ENCODE measurements at regions not wholly inside any gene's neighbourhood (a gene's known extent, or its start where the extent isn't known, plus 50 kb on each side); places are given as distances from the start of the nearest gene placed in this dataset.
A peak's percentile ranks its signal among the peaks of the same experiment; 100 is the strongest.

DNA sequence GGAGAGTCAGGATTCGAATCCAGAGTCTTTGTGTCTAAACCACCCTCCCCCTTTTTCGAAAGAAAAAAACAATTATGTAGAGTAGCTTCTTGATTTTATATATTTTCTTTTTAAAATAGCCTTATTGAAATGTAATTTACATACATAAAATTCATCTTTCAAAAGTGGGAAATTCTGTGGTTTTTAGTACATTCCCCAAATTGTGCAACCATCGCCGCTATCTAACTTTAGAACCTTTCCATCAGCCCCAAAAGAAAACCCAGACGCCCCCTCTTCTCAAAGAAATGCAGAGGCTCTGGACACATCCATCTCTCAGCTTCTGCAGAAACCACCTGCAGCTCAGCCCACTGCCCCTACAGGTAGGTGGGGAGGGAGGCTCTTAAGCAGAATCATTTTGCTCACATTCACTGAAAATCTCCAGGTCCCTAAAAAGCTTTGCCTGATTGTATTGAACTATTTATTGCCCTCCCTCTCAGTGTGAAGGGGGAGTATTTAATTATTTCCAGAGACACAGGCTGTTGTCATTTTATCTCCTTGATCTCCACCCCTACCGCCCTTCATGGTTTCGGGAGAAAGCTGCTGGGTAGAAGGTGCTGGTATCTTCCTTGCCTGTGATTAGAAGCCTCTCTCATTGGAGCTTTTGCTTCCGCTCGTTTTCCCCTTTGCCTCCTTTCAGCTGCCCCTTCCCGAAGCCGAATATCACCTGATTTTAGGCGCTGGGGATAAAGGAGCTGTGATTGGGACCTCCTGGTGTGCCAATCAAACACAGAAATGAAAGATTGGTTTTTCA is 68.7 kb upstream of the KCNG1 start:
- DNase-seq = no peak

DNA sequence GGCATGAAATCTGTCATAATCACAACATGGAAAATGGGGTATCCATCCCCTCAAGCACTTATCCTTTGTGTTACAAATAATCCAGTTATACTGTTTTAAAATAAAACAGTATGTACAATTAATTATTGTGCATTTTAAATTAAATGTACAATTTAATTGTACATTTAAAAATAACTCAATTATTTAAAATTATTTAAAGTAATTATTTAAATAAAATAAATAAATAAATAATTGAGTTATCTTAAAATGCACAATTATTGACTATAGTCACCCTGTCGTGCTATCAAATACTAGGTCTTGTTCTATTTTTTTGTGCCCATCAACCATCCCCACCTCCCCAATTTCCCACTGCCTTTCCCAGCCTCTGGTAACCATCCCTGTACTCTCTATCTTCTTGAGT is 66.9 kb upstream of the KCNG1 start:
- DNase-seq = no peak

DNA sequence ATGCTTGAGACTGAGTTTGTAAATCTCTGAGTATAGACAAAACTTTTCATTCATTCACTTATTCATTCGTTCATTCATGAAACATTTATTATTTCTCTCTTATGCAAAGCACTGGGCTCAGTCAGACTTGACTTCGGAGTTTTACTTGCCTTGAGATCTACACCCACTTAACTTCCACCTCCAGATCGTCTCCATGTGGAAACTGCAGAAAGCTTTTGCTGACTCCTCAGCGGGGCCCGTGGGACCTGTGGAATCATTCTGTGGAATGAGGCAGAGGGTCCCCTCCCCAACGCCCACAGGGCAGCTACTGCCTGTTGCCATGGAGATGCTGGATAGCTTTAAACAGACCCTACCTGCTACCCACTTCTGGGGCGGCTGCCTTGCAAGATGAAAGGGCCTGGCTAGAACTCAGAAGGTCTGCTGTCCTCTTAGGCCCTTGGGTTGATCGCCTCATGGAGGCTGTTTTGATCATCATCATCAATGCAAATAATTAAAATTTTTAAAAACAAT is 66.4 kb upstream of the KCNG1 start:
- DNase-seq = no peak

DNA sequence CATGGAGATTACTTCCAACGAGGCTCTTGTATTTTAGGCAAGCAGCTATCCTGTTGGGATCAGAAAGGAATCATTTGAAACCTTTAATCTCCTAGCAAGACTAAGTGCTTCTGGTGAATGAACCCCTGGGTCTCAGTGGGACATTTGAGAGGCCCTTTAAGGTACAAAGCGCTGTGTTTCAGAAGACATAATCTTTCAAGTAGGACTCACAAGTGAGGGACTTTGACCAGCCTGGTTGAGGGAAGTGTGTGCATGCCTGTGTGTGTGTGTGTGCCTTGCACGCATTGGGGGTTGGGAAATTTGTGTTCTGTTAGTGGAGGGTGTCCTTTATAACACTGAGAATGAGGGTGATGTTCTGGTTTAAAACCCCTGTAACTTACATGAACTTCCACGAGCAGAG is 64.4 kb upstream of the KCNG1 start:
- DNase-seq = no peak

DNA sequence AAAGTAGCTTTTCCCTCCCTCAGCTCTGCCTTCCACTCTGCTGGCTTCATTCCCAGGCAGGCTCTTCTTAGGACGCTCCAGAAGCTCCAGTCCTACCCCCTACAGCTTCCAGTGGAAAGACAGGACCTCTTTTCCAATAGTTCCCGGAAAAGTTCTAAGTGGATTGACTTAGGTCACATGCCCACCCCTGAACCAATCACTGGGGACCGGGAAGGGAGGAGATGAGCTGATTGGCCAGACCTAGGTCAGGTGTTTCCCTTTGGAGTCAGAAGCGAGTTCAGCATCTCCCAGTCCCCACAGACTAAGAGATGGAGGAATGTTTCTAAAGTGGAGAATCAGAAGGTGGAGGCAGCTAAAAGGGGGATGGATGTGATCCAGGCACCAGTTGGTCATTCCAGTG is 62.9 kb upstream of the KCNG1 start:
- no peak for DNase-seq

DNA sequence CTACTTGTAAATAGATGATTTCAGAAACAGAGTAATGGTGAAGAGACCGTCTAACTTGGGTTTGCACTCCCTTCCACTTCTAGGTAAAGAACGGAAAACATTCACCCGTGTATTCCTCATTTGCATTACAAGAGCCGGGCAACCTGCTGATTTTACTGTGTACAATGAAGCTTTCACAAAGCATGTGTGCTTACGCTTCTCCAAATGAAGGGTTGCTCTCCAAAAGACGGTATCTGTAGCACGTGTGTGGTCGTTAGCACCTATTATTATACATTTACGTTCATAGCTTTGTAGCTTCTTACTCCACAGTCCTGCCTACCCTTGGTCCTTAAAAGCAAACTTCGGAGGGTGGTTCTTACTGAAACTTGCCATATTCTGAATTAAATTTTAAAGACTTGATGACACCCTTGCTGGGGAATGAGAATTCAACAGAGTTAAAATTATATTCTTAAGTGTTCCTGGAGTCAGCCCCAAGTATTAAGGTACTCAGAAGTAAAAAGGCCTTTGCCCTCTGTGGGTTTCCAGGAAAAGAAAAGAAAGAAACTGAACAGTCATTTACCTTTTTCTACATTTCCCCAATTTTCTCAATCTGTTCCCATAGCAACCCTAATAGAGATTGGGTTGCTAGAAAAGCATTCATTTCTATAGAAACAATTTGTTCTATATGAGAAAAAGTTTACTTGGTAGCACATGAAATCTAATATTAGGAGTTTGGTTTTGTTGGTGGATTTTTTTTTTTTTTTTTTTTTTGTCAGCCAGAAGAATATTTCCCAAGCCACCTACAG is 61.9 kb upstream of the KCNG1 start:
- peak; percentile 43 for DNase-seq

DNA sequence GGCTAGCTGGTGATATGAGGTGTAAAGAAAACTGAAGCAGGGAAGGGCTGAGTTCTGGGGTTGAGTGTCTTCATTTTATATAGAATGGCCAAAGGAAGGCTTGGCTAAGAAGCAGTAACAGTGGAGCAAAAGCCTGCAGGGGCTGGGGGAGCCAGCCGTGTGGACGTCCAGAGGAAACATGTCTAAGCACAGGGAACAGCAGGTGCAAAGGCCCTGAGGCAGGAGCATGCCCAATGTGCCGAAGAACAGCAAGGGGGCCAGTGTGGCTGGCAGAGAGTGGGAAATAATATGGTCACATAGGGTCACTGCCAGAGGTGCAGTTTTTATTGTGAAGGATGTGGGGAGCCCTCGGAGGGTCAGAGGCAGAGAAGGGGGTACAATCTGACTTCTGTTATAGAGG is 60.5 kb upstream of the KCNG1 start:
- no peak for DNase-seq

DNA sequence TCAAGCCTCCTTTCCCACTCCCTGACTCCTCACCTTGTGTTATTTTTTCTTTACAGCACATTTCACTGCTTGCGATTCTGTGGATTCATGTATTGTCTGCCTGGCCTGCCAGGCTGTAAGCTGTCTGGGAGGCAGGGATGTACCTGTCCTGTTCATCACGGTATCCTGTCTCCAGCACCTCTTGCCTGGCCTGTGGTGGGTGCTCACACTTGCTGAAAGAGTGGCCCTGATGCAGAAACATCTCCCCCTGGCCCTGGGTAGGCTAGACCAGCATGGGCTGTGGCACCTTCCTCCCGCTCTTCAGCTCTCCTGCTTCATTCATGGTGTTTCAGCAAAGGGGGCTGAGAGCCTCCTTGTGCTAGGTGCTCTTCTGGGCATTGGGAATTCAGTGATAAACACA is 60.1 kb upstream of the KCNG1 start:
- no peak for DNase-seq

DNA sequence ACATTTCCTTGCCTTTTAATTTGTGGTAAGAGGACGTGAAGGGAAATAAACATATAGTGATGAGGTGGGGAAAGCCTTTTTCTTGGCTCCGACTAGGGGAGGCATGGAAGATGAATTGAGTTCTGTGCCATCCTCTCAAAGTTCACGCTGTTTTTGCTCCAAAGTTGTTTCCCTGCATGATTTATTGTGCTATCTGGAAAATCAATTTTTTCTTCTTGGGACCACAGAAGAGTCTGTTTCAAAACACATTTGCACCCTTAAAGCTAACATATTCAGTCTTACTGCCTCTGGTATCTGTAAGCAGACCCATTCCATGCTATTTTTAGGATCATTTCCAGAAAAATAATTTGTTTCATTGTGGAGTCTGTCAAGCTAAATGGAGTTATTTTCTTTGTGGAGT is 57.6 kb upstream of the KCNG1 start:
- DNase-seq = no peak

DNA sequence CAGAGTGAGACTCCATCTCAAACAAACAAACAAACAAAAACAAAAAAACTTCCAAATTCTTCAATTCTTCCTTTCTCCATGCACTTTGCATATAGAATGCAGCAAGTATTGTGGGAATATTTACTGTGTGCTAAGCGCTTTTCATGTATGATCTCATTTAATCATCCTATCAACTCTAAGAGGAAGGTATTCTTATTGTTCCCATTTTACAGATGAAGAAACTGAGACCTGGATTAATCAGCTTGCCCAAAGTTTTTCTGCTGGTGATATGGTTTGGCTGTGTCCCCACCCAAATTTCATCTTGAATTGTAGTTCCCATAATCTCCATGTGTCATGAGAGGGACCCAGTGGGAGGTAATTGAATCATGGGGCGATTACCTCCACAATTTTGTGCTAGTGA is 56.6 kb upstream of the KCNG1 start:
- DNase-seq = no peak

DNA sequence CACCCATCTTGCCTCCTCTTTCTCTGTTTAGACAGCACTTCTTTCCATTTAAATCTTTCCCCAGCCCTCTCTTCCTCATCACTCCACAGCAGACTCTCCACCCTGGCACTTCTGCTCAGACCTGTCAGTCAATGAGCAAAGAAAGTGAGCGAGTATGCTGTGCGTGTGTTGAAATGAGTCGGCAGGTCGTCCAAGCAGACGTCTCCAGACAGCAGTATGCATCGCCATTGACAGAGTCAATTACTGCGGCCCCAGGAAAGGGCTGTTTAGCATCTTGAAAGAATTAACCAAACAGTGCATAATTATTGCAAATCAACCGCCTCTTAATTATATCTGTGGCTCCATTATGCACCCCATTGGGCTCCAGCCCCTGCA is 54.8 kb upstream of the KCNG1 start:
- no peak for DNase-seq

DNA sequence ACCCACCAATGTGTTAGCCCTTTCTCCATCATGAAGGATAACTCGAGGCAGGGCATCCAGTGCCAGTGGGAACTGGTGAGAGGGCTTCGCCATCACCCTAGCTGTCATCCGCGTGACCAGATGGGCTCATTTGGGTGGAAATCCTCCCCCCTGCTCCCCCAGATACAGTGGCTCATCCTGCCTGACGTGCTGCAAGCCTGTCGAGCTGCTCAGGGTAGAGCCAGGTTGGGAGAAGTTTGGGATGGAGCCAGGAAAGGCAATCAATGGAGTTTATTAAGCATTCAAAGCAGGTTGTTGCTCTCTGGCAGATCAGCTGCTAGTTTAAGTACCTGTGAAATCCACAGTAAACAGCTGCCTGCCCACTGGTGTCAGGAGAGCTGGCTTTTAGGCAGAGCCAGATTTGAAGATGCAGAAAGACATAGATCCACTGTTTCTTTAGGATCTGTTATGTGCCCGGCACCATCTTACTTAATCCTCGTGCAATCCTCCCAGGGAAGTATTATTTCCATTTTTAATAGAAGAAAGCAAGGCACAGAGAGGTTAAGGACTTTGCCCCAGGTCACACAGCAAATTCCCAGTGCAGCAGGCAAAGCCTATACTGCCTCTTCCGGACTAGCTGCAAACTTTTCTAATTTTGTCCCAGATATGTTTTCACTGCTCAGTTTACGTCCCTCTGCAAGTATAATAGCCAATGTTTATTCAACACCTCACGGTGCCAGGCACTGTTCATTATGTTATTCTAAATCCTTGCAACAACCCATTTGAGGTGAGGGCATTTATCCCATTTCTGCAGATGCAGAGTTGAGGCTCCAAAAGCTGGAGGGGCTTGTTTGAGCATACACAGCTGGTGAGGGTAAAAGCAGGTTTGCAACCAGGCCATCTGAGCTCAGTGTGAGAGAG is 54.1 kb upstream of the KCNG1 start:
- no peak for DNase-seq

DNA sequence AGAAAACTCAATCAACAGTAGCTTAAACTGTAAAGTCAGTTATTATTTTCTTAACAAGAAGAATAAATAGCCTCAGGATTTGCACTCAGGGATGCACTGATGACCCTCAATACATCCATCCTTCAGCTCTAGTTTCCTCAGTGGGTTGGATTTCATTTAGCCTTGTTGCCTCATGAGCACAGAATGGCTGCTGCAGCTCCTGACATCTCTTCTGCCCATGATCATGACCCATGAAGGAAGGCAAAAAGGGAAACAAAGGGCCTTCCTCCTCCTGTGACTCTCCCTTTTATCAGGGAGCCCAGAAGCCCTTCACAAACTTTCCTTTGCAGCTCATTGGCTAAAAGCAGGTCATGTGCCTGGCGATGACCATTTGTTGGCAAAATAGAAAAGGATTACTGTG is 51.2 kb upstream of the KCNG1 start:
- DNase-seq = no peak

Data from NCI-H1436 (cell line).